ENCODE measurements at regions not wholly inside any gene's neighbourhood (a gene's known extent, or its start where the extent isn't known, plus 50 kb on each side); places are given as distances from the start of the nearest gene placed in this dataset.

DNA sequence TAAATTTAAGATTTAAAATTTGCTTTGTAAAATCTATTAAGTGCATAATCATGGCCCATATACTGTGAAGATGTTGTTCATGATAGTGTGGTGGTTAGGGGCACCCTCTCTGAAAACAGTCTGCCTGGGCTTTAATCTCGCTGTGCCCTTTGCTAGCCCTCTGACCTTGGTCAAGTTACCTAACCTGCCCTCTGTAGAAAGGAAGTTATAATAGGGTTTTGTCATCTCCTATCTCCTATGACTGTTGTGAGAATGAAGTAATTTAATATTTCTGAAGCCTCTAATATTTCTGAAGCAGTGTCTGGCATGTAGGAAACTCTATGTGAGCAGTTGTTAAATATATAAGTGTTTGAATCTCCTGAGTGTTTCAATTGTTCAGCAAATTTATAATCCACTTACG lies 116.6 kb upstream of the IVNS1ABP start:
- no peak for TF ChIP-seq POLR2A (IDR thresholded peaks at IDR 0.05; ENCODE audit: low read depth, low read length)
- TF ChIP-seq POLR2AphosphoS5 (IDR thresholded peaks at IDR 0.05; ENCODE audit: low read depth, low read length), result no peak
